Colon (tissue), 2 donors: ENCODE measurements at regions not wholly inside any gene's neighbourhood (a gene's known extent, or its start where the extent isn't known, plus 50 kb on each side); places are given as distances from the start of the nearest gene placed in this dataset.

Experiments
- FAIRE-seq: peaks from 2 replicates; lab custom pipeline; 2012; peaks lifted over from hg19 to GRCh38; lab: Jason Lieb, UNC
- donor health status: control.
- donor health status: control.

- no peak for FAIRE-seq
These were observed 487.8 kb downstream of the ENC1 start for GRCh38 chr5:74152625-74153254.

DNA sequence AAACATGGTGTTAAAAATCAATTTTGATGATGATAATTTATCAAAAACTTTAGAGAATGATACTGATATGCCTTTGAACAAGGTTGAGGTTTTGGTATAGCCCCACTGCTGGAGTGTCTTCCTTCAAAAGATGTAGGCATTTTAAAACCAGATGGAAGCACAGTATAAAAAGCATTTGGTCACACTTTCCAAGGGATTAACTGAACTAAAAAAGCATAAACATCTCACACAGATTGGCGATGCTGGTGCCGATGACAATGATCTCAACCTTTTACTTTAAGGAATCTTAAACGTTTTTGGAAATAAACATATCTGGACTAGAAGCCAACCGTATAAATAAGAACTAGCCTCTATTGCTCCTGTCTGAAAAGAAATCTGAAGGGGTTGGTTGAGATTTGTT lies 488.4 kb downstream of the ENC1 start:
- no peak for FAIRE-seq

- no peak for FAIRE-seq
These were observed 491.1 kb downstream of the ENC1 start for GRCh38 chr5:74149395-74149794.

DNA sequence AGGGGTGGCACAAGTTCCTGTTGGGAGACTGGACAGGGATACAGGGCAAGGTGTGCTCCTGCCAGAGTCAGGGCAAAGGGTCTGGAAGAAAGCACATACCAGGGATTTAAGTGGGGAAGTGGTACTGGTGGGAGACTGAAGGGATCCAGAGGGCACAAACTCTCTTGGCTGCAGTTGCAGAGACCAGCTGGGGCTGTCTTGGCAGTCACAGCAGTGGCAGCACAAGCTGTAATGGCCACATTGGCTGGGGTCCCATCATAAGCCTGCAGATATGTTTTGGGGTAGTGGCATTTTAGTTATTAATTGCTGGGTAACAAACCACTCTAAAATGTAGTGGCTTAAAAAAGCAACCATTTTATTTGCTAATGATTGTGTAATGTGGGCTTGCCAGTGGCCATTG lies 492.2 kb downstream of the ENC1 start:
- FAIRE-seq, result no peak

DNA sequence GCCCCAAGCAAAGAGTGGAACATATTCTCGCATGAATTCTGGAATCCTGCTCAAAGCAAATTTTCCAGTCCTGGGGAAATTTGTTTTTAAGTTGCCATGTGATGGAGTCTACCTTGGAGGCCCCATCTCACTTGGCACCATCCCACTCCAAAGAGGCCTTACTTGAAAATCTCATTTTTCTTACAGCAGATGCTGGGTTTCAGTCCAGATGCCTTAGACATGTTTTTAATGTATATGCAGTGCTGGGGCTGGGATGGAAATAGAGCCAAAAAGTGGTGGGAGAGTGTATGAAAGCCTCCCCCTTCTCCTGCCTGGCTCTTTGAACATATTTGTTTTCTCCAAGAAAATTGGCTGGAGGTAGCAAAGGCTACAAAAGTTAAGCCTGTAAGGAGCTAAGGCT lies 493.7 kb downstream of the ENC1 start:
- no peak for FAIRE-seq

DNA sequence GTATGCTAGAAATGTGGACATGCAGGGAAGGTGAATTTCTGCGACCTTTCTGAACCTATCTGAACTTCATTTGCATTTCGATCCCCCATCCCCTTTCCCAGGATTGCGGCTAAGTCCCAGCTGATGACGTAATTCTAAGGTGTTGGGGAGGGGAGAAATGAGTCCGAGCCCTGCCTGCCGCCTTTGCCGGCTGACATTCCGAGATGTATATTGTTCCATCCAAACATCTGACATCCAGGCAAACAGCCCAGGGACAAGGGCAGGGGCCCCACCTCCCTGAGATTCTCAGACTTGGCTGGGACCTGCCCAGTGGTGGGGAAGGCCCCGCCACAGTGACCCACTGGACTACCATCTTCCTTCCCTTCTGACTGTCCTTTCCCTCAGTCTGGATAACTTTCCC lies 494.6 kb downstream of the ENC1 start:
- FAIRE-seq, result no peak

DNA sequence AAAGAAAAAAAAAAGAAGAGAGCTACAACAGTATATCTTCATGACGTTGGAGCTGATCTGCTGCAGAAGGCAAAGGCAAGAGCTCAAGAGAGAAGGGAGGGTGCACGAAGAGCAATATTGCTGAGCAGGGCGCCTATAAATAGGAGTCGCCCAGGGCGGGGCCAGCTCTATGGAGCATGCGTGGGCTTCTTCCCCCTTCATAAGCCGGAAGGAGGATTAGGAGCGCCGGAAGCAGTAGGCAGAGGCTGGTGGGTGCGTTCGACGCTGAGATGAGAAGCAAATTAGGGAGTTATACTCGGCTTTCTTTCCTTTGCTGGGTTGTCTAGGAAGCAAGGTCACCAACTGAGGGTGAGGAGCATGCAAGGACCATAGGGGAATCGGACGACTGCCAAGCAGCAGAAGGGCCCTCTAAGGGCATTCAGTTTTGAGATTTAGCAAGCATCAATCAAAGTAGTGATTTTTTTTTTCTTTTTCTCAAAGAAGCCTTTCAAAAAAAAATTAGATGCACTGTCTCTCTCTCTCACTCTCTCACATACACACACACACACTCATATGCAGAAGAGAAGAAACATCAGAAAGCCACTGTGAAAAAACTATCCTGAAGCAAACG lies 496.7 kb downstream of the ENC1 start:
- FAIRE-seq, result no peak

DNA sequence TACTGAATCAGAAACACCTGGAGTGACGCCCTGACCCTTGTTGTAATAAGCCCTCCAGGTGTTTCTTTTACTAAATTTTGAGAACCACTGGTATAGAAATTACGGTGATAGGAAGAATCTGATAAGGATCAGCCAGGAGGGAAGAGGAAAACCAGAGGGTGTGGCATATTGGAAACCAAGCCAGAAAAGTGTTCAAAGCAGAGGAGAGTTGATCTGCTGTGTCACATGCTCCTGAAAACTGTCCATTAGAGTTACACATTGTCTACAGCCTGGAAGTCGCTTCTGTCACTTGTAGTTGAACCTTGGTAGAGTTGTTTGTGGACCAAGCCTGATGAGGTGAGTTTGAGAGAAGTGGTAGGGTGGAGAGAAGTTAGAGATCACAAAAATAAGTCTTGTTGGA lies 497.4 kb downstream of the ENC1 start:
- FAIRE-seq, result no peak

DNA sequence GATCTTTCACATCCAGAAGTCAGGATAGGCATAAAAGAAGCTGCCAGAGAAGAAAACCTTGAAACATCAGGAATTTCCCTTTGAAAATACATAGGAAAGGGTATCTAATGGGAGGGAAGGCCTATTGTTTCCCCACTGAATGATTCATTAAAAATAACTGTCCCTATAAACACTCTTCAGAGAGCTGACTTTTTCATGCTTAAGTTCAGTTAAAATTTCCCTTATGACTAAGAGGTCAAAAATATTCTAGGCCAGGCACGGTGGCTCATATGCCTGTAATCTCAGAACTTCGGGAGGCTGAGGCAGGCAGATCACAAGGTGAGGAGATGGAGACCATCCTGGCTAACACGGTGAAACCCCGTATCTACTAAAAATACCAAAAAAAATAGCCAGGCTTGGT lies 499.5 kb downstream of the ENC1 start:
- FAIRE-seq, result no peak

DNA sequence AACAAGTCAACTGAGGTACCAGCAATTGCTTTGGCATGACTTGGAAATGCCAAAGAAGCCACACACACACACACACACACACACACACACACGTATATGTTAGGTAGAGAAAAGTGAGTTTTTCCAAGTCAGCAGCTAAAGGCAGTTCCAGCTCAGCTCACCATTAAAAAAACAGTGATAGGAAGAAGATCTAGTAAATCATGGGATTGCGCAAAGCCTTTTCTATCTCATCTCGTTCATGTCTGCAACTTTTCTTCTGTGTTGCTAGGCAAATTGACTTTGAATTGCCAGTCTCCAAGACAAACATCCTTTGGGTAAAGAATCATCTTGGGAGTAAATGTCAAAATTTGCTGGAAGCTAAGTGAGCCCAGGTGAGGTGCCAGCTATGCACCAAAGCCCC lies 500.1 kb downstream of the ENC1 start:
- FAIRE-seq, result no peak

GRCh38 chr5:74139589-74139988 lies 500.9 kb downstream of the ENC1 start:
- no peak for FAIRE-seq

- no peak for FAIRE-seq
These were observed 501.8 kb downstream of the ENC1 start for GRCh38 chr5:74138721-74139120.

GRCh38 chr5:74136276-74136825 lies 504.2 kb downstream of the ENC1 start:
- no peak for FAIRE-seq

GRCh38 chr5:74135033-74135432 lies 505.5 kb downstream of the ENC1 start:
- FAIRE-seq, result no peak

GRCh38 chr5:74132485-74132884 lies 506.5 kb downstream of the ARHGEF28 start:
- no peak for FAIRE-seq

DNA sequence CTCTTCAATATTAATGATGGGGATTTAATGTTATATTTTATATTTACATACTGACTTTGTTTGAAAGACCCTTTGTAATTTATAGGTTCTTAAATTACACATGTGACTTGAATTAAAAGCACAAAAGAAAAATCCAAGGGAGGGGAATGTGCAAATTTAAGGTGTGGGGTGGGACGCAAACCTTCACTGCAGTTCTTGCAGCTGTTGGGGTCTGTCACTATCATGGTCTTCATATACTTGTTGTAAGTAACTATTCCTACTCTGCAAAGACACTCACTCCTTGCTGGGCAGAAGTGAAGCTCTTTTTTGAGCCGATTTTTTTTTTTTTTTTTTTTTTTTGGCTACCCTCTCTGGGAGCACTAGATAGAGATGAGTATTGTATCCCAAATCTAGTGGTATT lies 505.3 kb downstream of the ARHGEF28 start:
- FAIRE-seq, result no peak

- no peak for FAIRE-seq
These were observed 504.3 kb downstream of the ARHGEF28 start for GRCh38 chr5:74130155-74130897.

- FAIRE-seq, result no peak
These were observed 501.7 kb downstream of the ARHGEF28 start for GRCh38 chr5:74127381-74128320.

GRCh38 chr5:74126294-74126693 lies 500.3 kb downstream of the ARHGEF28 start:
- FAIRE-seq, result no peak

GRCh38 chr5:74124826-74125225 lies 498.8 kb downstream of the ARHGEF28 start:
- no peak for FAIRE-seq

DNA sequence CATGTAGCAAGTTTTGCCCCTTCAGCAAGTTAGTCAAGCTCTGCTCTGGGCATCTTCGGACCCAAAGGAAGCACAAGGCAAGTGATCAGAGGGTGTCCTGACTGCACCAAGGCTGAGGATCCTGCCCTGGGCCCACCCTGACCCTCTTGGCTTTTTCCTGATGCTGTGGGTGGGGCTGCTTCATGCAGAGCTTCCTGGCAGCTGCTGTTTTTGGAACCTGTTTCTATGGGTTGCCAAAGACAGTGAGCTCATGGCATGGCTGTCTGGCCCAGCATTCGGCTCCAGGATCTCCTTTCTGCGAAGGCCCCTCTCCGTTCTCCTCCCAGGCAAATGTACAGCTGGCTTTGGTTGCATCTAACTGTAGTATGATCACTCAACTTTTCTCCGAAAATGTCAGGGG lies 497.9 kb downstream of the ARHGEF28 start:
- FAIRE-seq, result no peak

- FAIRE-seq, result no peak
These were observed 497.1 kb downstream of the ARHGEF28 start for GRCh38 chr5:74122979-74123590.
